ENCODE measurements at regions not wholly inside any gene's neighbourhood (a gene's known extent, or its start where the extent isn't known, plus 50 kb on each side); places are given as distances from the start of the nearest gene placed in this dataset.

DNA sequence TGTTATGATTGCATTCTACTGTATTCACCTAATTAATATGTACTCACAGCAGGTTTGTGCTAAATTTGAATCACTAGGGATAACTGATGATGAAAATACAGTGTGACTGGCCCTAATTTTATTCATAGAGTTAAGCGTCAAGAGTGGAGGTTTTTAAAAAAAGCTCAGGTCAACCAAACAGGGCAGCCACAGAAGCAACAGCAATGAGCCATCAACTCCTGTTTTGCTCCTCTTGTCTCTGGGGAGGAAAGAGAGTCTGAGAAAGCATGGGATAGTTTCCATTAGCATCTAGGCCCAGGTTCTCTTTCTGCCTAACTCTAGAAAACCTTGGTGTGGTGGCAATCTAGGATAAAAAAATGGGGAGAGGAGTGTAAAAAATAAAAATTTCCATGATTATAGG is 122.1 kb downstream of the OGFRL1 start:
- 100% methylated on average over 1 of the region's 1 CpG for WGBS (ENCODE audit: insufficient coverage)
- Histone ChIP-seq H3K27ac (ENCODE audit: low read depth in 1 of 2, low read length in 2 of 2) (no peak overlapping the region), H3K4me2 (replicated peaks; ENCODE audit: extremely low read depth, low read length, poor library complexity, severe bottlenecking) (no peak overlapping the region), H3K4me3 (replicated peaks in 1 of 3; ENCODE audit: low read depth in 2 of 3, low read length in 3 of 3) (no peak overlapping the region), H3K9me3 (replicated peaks in 1 of 2; ENCODE audit: control insufficient read depth in 1 of 2, insufficient read depth in 1 of 2, low read length in 2 of 2) (no peaks in the 10 kb centered on the region), H4K20me1 (ENCODE audit: insufficient read depth, low read length) (no peaks in the 10 kb centered on the region), H3K27me3 (ENCODE audit: control insufficient read depth in 2 of 2, insufficient read depth in 2 of 2, low read length in 2 of 2) (peaks cover 5% of the 10 kb centered on the region in 2 donors), H3K4me1 (ENCODE audit: control insufficient read depth in 1 of 2, insufficient read depth in 2 of 2, low read length in 2 of 2) (no peaks in the 10 kb centered on the region), H3K79me2 (ENCODE audit: insufficient read depth, low read length) (no peaks in the 10 kb centered on the region), H2AFZ (ENCODE audit: insufficient read depth, low read depth, low read length, poor library complexity, severe bottlenecking) (no peak overlapping the region), H3K9ac (ENCODE audit: insufficient read depth, low read length, poor library complexity, severe bottlenecking) (no peak overlapping the region), H3K36me3 (replicated peaks in 1 of 2; ENCODE audit: control insufficient read depth in 1 of 2, insufficient read depth in 2 of 2, low read length in 2 of 2) (no peaks in the 10 kb centered on the region)
- Mint-ChIP-seq H3K9me3 (peaks cover 0 to 2% (median 0%) of the 10 kb centered on the region in 7 donors), H3K27ac (no peak overlapping the region), H3K27me3 (ENCODE audit: low read depth in 3 of 3) (peaks cover 4 to 9% (median 7%) of the 10 kb centered on the region in 3 donors), H3K4me1 (no peaks in the 10 kb centered on the region), H3K4me3 (no peak overlapping the region), H3K36me3 (no peaks in the 10 kb centered on the region)
- TF ChIP-seq, protein P1, sequence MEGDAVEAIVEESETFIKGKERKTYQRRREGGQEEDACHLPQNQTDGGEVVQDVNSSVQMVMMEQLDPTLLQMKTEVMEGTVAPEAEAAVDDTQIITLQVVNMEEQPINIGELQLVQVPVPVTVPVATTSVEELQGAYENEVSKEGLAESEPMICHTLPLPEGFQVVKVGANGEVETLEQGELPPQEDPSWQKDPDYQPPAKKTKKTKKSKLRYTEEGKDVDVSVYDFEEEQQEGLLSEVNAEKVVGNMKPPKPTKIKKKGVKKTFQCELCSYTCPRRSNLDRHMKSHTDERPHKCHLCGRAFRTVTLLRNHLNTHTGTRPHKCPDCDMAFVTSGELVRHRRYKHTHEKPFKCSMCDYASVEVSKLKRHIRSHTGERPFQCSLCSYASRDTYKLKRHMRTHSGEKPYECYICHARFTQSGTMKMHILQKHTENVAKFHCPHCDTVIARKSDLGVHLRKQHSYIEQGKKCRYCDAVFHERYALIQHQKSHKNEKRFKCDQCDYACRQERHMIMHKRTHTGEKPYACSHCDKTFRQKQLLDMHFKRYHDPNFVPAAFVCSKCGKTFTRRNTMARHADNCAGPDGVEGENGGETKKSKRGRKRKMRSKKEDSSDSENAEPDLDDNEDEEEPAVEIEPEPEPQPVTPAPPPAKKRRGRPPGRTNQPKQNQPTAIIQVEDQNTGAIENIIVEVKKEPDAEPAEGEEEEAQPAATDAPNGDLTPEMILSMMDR (IDR thresholded peaks at IDR 0.05): no peak
- intact Hi-C loops (cut with micrococcal nuclease): no loop called here
- DNase-seq: no peak

DNA sequence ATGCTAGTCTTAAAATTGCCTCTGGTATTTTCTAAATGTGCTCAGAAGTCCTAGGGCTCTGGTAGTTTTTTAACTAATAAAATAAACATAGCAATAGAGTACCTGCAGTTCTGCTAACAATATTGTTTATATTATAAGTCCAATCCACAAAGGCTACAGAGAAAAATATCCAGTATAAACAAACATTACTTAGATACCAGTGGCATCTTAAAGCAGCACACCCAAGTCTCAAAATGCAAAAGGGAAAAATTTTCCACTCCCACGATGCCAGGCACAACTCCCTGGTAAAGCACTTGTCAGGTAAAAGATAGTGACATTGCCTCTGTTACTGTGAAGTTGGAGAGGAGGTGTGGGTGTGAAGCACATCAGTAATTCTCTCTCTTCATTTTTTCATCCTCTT is 123.3 kb downstream of the OGFRL1 start:
- H3K27ac ChIP-seq (ENCODE audit: low read depth in 1 of 2, low read length in 2 of 2): no peak overlapping the region
- no peaks in the 10 kb centered on the region for H3K79me2 ChIP-seq (ENCODE audit: insufficient read depth, low read length)
- no peaks in the 10 kb centered on the region for H3K4me1 Mint-ChIP-seq
- H3K4me3 ChIP-seq (replicated peaks in 1 of 3; ENCODE audit: low read depth in 2 of 3, low read length in 3 of 3): no peak overlapping the region
- no CpG with 5 or more reads among the region's 1 CpG for WGBS (ENCODE audit: insufficient coverage)
- no peaks in the 10 kb centered on the region for H3K4me1 ChIP-seq (ENCODE audit: control insufficient read depth in 1 of 2, insufficient read depth in 2 of 2, low read length in 2 of 2)
- no peaks in the 10 kb centered on the region for H3K9me3 ChIP-seq (replicated peaks in 1 of 2; ENCODE audit: control insufficient read depth in 1 of 2, insufficient read depth in 1 of 2, low read length in 2 of 2)
- intact Hi-C loops (cut with micrococcal nuclease): no loop called here
- no peak overlapping the region for H3K9ac ChIP-seq (ENCODE audit: insufficient read depth, low read length, poor library complexity, severe bottlenecking)
- no peak overlapping the region for H3K4me2 ChIP-seq (replicated peaks; ENCODE audit: extremely low read depth, low read length, poor library complexity, severe bottlenecking)
- H3K27me3 Mint-ChIP-seq (ENCODE audit: low read depth in 3 of 3): peaks cover 6 to 11% (median 9%) of the 10 kb centered on the region in 3 donors
- H3K36me3 ChIP-seq (replicated peaks in 1 of 2; ENCODE audit: control insufficient read depth in 1 of 2, insufficient read depth in 2 of 2, low read length in 2 of 2): no peaks in the 10 kb centered on the region
- no peak overlapping the region for H3K4me3 Mint-ChIP-seq
- H3K9me3 Mint-ChIP-seq: peaks cover 0 to 2% (median 0%) of the 10 kb centered on the region in 7 donors
- no peak overlapping the region for H2AFZ ChIP-seq (ENCODE audit: insufficient read depth, low read depth, low read length, poor library complexity, severe bottlenecking)
- H3K27ac Mint-ChIP-seq: no peak overlapping the region
- TF ChIP-seq, protein P1 (IDR thresholded peaks at IDR 0.05): no peak
- DNase-seq: no peak
- H3K36me3 Mint-ChIP-seq: no peaks in the 10 kb centered on the region
- peaks cover 10 to 13% of the 10 kb centered on the region in 2 donors for H3K27me3 ChIP-seq (ENCODE audit: control insufficient read depth in 2 of 2, insufficient read depth in 2 of 2, low read length in 2 of 2)
- no peaks in the 10 kb centered on the region for H4K20me1 ChIP-seq (ENCODE audit: insufficient read depth, low read length)

Data from CD14-positive monocyte (primary cell).